ENCODE measurements at regions not wholly inside any gene's neighbourhood (a gene's known extent, or its start where the extent isn't known, plus 50 kb on each side); places are given as distances from the start of the nearest gene placed in this dataset.

GRCh38 chr2:241943961-241944575, 74.5 kb downstream of the RTP5 start:
- TF ChIP-seq POLR2AphosphoS5 (IDR thresholded peaks at IDR 0.05; ENCODE audit: low read depth, low read length): no peak
- TF ChIP-seq, protein P1, sequence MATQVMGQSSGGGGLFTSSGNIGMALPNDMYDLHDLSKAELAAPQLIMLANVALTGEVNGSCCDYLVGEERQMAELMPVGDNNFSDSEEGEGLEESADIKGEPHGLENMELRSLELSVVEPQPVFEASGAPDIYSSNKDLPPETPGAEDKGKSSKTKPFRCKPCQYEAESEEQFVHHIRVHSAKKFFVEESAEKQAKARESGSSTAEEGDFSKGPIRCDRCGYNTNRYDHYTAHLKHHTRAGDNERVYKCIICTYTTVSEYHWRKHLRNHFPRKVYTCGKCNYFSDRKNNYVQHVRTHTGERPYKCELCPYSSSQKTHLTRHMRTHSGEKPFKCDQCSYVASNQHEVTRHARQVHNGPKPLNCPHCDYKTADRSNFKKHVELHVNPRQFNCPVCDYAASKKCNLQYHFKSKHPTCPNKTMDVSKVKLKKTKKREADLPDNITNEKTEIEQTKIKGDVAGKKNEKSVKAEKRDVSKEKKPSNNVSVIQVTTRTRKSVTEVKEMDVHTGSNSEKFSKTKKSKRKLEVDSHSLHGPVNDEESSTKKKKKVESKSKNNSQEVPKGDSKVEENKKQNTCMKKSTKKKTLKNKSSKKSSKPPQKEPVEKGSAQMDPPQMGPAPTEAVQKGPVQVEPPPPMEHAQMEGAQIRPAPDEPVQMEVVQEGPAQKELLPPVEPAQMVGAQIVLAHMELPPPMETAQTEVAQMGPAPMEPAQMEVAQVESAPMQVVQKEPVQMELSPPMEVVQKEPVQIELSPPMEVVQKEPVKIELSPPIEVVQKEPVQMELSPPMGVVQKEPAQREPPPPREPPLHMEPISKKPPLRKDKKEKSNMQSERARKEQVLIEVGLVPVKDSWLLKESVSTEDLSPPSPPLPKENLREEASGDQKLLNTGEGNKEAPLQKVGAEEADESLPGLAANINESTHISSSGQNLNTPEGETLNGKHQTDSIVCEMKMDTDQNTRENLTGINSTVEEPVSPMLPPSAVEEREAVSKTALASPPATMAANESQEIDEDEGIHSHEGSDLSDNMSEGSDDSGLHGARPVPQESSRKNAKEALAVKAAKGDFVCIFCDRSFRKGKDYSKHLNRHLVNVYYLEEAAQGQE (IDR thresholded peaks at IDR 0.05; ENCODE audit: insufficient read depth in 1 of 2, low read depth in 2 of 2, low read length in 2 of 2): no peak
- no peak for TF ChIP-seq TAF1 (IDR thresholded peaks at IDR 0.05; ENCODE audit: borderline replicate concordance, insufficient read depth, low read length)
- no peak for TF ChIP-seq SIN3A (IDR thresholded peaks at IDR 0.05; ENCODE audit: borderline replicate concordance, insufficient read depth, low read length)
- no peak for TF ChIP-seq FOXP2 (optimal IDR thresholded peaks at IDR 0.05; ENCODE audit: borderline replicate concordance, extremely low read depth, extremely low read length, insufficient read depth)
